ENCODE measurements at regions not wholly inside any gene's neighbourhood (a gene's known extent, or its start where the extent isn't known, plus 50 kb on each side); places are given as distances from the start of the nearest gene placed in this dataset.

DNA sequence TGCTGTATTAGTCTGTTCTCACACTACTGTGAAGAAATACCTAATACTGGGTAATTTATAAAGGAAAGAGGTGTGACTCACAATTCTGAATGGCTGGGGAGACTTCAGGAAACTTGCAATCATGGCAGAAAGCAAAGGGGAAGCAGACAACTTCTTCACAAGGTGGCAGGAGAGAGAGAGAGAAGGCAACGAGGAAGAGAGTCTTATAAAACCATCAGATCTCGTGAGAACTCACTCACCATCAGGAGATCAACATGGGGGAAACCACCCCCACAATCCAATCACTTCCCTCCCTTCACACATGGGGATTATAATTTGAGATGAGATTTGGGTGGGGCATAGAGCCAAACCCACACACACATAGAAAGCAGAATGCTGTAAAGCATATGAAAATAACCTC is 896.2 kb downstream of the CDH11 start:
- TF ChIP-seq CTCF (IDR thresholded peaks at IDR 0.05) (no peak), POLR2A (IDR thresholded peaks at IDR 0.05) (no peak)

Measured in uterus (tissue), 2 donors.